H9 (cell line): ENCODE measurements at regions not wholly inside any gene's neighbourhood (a gene's known extent, or its start where the extent isn't known, plus 50 kb on each side); places are given as distances from the start of the nearest gene placed in this dataset.

Source experiments
- DNase-seq: peaks from one replicate; pipeline ENCODE4 v3.0.0-alpha.2; 2017
- H2AFZ ChIP-seq: one replicate; pipeline ENCODE4 v1.6.1; 2013; ENCODE audit warnings: mild to moderate bottlenecking, low read length, control low read depth, moderate library complexity
- H2AK5ac ChIP-seq: 2 replicates; pipeline ENCODE4 v1.6.1; 2013; ENCODE audit warnings: low read length, control low read depth, mixed read lengths; ENCODE audit not compliant: insufficient read length
- H2BK120ac ChIP-seq: one replicate; pipeline ENCODE4 v1.6.1; 2013; ENCODE audit warnings: low read depth, mild to moderate bottlenecking, low read length, control low read depth, inconsistent platforms; ENCODE audit not compliant: poor library complexity, severe bottlenecking
- H2BK12ac ChIP-seq: 2 replicates; pipeline ENCODE4 v1.6.1; 2013; ENCODE audit warnings: low read length, control low read depth, mixed read lengths, low read depth; ENCODE audit not compliant: insufficient read length
- H2BK15ac ChIP-seq: 2 replicates; pipeline ENCODE4 v1.6.1; 2013; ENCODE audit warnings: low read depth, low read length, control low read depth
- H2BK20ac ChIP-seq: one replicate; pipeline ENCODE4 v1.6.1; 2013; ENCODE audit warnings: low read depth, mild to moderate bottlenecking, low read length, control low read depth, inconsistent platforms; ENCODE audit not compliant: poor library complexity, severe bottlenecking
- H2BK5ac ChIP-seq: 2 replicates; pipeline ENCODE4 v1.6.1; 2013; ENCODE audit warnings: low read length, control low read depth, mixed read lengths; ENCODE audit not compliant: insufficient read length
- H3K14ac ChIP-seq: 2 replicates; pipeline ENCODE4 v1.6.1; 2013; ENCODE audit warnings: low read length, control low read depth; ENCODE audit not compliant: insufficient read depth
- H3K18ac ChIP-seq: 2 replicates; pipeline ENCODE4 v1.6.1; 2013; ENCODE audit warnings: low read depth, mild to moderate bottlenecking, mixed read lengths, low read length, control low read depth; ENCODE audit not compliant: insufficient read length
- H3K23ac ChIP-seq: 2 replicates; pipeline ENCODE4 v1.6.1; 2013; ENCODE audit warnings: low read length, control low read depth, mixed read lengths, low read depth; ENCODE audit not compliant: insufficient read length
- H3K23me2 ChIP-seq: 2 replicates; pipeline ENCODE4 v1.6.1; 2013; ENCODE audit warnings: low read depth, mild to moderate bottlenecking, mixed read lengths, low read length, control low read depth; ENCODE audit not compliant: insufficient read length, poor library complexity, severe bottlenecking
- H3K27ac ChIP-seq: 2 replicates; pipeline ENCODE4 v1.5.1; 2013; ENCODE audit warnings: low read length, control low read depth, mixed read lengths, low read depth; ENCODE audit not compliant: insufficient read length
- H3K27me3 ChIP-seq: 2 replicates; pipeline ENCODE4 v1.6.1; 2013; ENCODE audit warnings: low read length, control low read depth, inconsistent platforms; ENCODE audit not compliant: insufficient read depth
- H3K4ac ChIP-seq: 2 replicates; pipeline ENCODE4 v1.6.1; 2013; ENCODE audit warnings: low read depth, mild to moderate bottlenecking, control low read depth, inconsistent platforms, low read length, moderate library complexity
- H3K4me1 ChIP-seq: 2 replicates; pipeline ENCODE4 v1.6.1; 2013; ENCODE audit warnings: low read length, control low read depth, inconsistent platforms; ENCODE audit not compliant: insufficient read depth
- H3K4me2 ChIP-seq: 2 replicates; pipeline ENCODE4 v1.6.1; 2013; ENCODE audit warnings: low read length, control low read depth, mixed read lengths; ENCODE audit not compliant: insufficient read length, insufficient read depth
- H3K56ac ChIP-seq: 2 replicates; pipeline ENCODE4 v1.6.1; 2013; ENCODE audit warnings: low read depth, mild to moderate bottlenecking, mixed read lengths, low read length, control low read depth; ENCODE audit not compliant: insufficient read length
- H3K79me1 ChIP-seq: 2 replicates; pipeline ENCODE4 v1.6.1; 2013; ENCODE audit warnings: low read depth, mild to moderate bottlenecking, moderate library complexity, low read length, control low read depth, inconsistent platforms; ENCODE audit not compliant: insufficient read depth, poor library complexity, severe bottlenecking
- H3K79me2 ChIP-seq: 2 replicates; pipeline ENCODE4 v1.6.1; 2013; ENCODE audit warnings: low read length, control low read depth, inconsistent platforms; ENCODE audit not compliant: insufficient read depth
- H3K9ac ChIP-seq: 2 replicates; pipeline ENCODE4 v1.6.1; 2013; ENCODE audit warnings: low read length, control low read depth, mixed read lengths; ENCODE audit not compliant: insufficient read length; ENCODE audit errors: extremely low read depth
- H3K9me3 ChIP-seq: one replicate; pipeline ENCODE4 v1.6.1; 2013; ENCODE audit warnings: low read depth, low read length, inconsistent platforms; ENCODE audit not compliant: control insufficient read depth
- H3T11ph ChIP-seq: one replicate; pipeline ENCODE4 v1.6.1; 2013; ENCODE audit warnings: mild to moderate bottlenecking, low read length, control low read depth, inconsistent platforms
- H4K20me1 ChIP-seq: one replicate; pipeline ENCODE4 v1.6.1; 2013; ENCODE audit not compliant: control insufficient read depth, insufficient read length, insufficient read depth
- H4K5ac ChIP-seq: 2 replicates; pipeline ENCODE4 v1.6.1; 2013; ENCODE audit warnings: low read depth, mild to moderate bottlenecking, mixed read lengths, low read length, control low read depth; ENCODE audit not compliant: insufficient read length
- H4K8ac ChIP-seq: replicated peaks from 2 replicates; pipeline ENCODE4 v1.6.1; 2013; ENCODE audit warnings: low read length, control low read depth, mixed read lengths, low read depth; ENCODE audit not compliant: insufficient read length
- H4K91ac ChIP-seq: 2 replicates; pipeline ENCODE4 v1.6.1; 2013; ENCODE audit warnings: low read depth, mild to moderate bottlenecking, moderate library complexity, mixed read lengths, low read length, control low read depth; ENCODE audit not compliant: insufficient read length
- H3K27ac Mint-ChIP-seq, 3 experiments: 2 replicates in 2 of 3; 3 replicates in 1 of 3; pipeline ENCODE4 v1.8.0; 2020 to 2021; ENCODE audit warnings: mixed read lengths in 3 of 3, mild to moderate bottlenecking in 1 of 3, moderate library complexity in 1 of 3
- H3K27me3 Mint-ChIP-seq: 2 replicates; pipeline ENCODE4 v1.8.0; 2021; ENCODE audit warnings: low read depth, mild to moderate bottlenecking, moderate library complexity, mixed read lengths
- H3K36me3 Mint-ChIP-seq, 3 experiments: 2 replicates in 2 of 3; 3 replicates in 1 of 3; pipeline ENCODE4 v1.8.0; 2020 to 2021; ENCODE audit warnings: low read depth in 3 of 3, mixed read lengths in 3 of 3; ENCODE audit not compliant: insufficient read depth in 1 of 3
- H3K4me1 Mint-ChIP-seq, 2 experiments: 2 replicates each; pipeline ENCODE4 v1.8.0; 2020; ENCODE audit warnings: mixed read lengths in 2 of 2
- H3K4me3 Mint-ChIP-seq, 2 experiments: 2 replicates in 1 of 2; 3 replicates in 1 of 2; pipeline ENCODE4 v1.8.0; 2020 to 2021; ENCODE audit warnings: mild to moderate bottlenecking in 2 of 2, mixed read lengths in 2 of 2, moderate library complexity in 1 of 2
- H3K9me3 Mint-ChIP-seq, 2 experiments: 2 replicates in 1 of 2; 3 replicates in 1 of 2; pipeline ENCODE4 v1.8.0; 2020; ENCODE audit warnings: mild to moderate bottlenecking in 2 of 2, mixed read lengths in 2 of 2, moderate library complexity in 1 of 2
- WGBS: extraction: QIAGEN DNeasy Blood & Tissue Kit; methylation state at CpG from one replicate; pipeline ENCODE4 v1.1.7; 2013; ENCODE audit warnings: missing lambda C conversion rate, low lambda C conversion rate, mixed read lengths; ENCODE audit not compliant: insufficient read length; ENCODE audit errors: extremely low coverage; 5-methylcytosine and 5-hydroxymethylcytosine counted together
- TF ChIP-seq, protein P1 (sequence below): fragments of 200-600 bp; sonication (generic); conservative IDR thresholded peaks from 3 replicates; pipeline ENCODE4 v1.8.0; 2021; ENCODE audit warnings: antibody characterized with exemption, mild to moderate bottlenecking

GRCh38 chr1:30005972-30006619, 717.3 kb downstream of the MATN1 start:
- no peak overlapping the region for H4K91ac ChIP-seq
- Mint-ChIP-seq H3K9me3 (peaks cover 10 to 11% of the 10 kb centered on the region in 2 experiments), H3K4me3 (no peak overlapping the region), H3K36me3 (peaks cover 0 to 10% (median 0%) of the 10 kb centered on the region in 3 experiments; a peak in 4 of 7 replicates), H3K27ac (peak overlapping the region in 2 of 3 experiments; percentile 76 to 87; a peak in 3 of 7 replicates), H3K27me3 (peaks cover 2% of the 10 kb centered on the region), H3K4me1 (peaks cover 33 to 34% of the 10 kb centered on the region in 2 experiments)
- TF ChIP-seq, protein P1, sequence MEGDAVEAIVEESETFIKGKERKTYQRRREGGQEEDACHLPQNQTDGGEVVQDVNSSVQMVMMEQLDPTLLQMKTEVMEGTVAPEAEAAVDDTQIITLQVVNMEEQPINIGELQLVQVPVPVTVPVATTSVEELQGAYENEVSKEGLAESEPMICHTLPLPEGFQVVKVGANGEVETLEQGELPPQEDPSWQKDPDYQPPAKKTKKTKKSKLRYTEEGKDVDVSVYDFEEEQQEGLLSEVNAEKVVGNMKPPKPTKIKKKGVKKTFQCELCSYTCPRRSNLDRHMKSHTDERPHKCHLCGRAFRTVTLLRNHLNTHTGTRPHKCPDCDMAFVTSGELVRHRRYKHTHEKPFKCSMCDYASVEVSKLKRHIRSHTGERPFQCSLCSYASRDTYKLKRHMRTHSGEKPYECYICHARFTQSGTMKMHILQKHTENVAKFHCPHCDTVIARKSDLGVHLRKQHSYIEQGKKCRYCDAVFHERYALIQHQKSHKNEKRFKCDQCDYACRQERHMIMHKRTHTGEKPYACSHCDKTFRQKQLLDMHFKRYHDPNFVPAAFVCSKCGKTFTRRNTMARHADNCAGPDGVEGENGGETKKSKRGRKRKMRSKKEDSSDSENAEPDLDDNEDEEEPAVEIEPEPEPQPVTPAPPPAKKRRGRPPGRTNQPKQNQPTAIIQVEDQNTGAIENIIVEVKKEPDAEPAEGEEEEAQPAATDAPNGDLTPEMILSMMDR: no peak
- H3K23me2 ChIP-seq: no peaks in the 10 kb centered on the region
- no peak overlapping the region for H2AK5ac ChIP-seq
- no peaks in the 10 kb centered on the region for H3K79me1 ChIP-seq
- no peak overlapping the region for H3K14ac ChIP-seq
- no peak overlapping the region for H2BK15ac ChIP-seq
- no peak overlapping the region for H2BK120ac ChIP-seq
- peak overlapping the region; percentile 27 for H3K9ac ChIP-seq
- H3K27me3 ChIP-seq: no peaks in the 10 kb centered on the region
- H2BK12ac ChIP-seq: peak overlapping the region; percentile 28
- H3K27ac ChIP-seq: no peak overlapping the region
- H3K9me3 ChIP-seq: no peaks in the 10 kb centered on the region
- H3K4ac ChIP-seq: no peak overlapping the region
- H4K20me1 ChIP-seq: no peaks in the 10 kb centered on the region
- H4K8ac ChIP-seq: no peak overlapping the region
- no peak overlapping the region for H2BK5ac ChIP-seq
- H3K4me1 ChIP-seq: peaks cover 3% of the 10 kb centered on the region; the same call in 1 of the 2 replicates
- DNase-seq: peak; percentile 45
- H3K18ac ChIP-seq: peak overlapping the region; percentile 71
- no peak overlapping the region for H3T11ph ChIP-seq
- H3K56ac ChIP-seq: no peak overlapping the region
- no CpG with 5 or more reads among the region's 5 CpGs for WGBS
- H3K23ac ChIP-seq: no peak overlapping the region
- peak overlapping the region; percentile 95 for H2BK20ac ChIP-seq
- no peaks in the 10 kb centered on the region for H3K79me2 ChIP-seq
- H4K5ac ChIP-seq: no peak overlapping the region
- H2AFZ ChIP-seq: peak overlapping the region; percentile 76
- H3K4me2 ChIP-seq: peak overlapping the region; percentile 44
